Keratinocyte (primary cell): ENCODE measurements at regions not wholly inside any gene's neighbourhood (a gene's known extent, or its start where the extent isn't known, plus 50 kb on each side); places are given as distances from the start of the nearest gene placed in this dataset.

Experiments used
- DNase-seq: peaks from one replicate; pipeline ENCODE4 v3.0.0-alpha.2; 2011; ENCODE audit warnings: low read depth, missing footprints, low spot score
- FAIRE-seq: peaks from 2 replicates; lab custom pipeline; 2011; peaks lifted over from hg19 to GRCh38; lab: Jason Lieb, UNC
- H2AFZ ChIP-seq: 2 replicates; pipeline ENCODE4 v1.6.0; 2012; ENCODE audit warnings: low read length, control low read depth, inconsistent platforms; ENCODE audit not compliant: control insufficient read depth
- H3K27ac ChIP-seq: 2 replicates; pipeline ENCODE4 v1.5.1; 2011; ENCODE audit warnings: low read length; ENCODE audit not compliant: control insufficient read depth, insufficient read depth
- H3K27me3 ChIP-seq: 3 replicates; pipeline ENCODE4 v1.6.0; 2011; ENCODE audit warnings: low read length; ENCODE audit not compliant: control insufficient read depth, insufficient read depth; ENCODE audit errors: extremely low read depth
- H3K36me3 ChIP-seq, 2 experiments: 2 replicates in 1 of 2; 3 replicates in 1 of 2; pipeline ENCODE4 v1.5.1; 2011; ENCODE audit warnings: low read length in 2 of 2, mild to moderate bottlenecking in 1 of 2; ENCODE audit not compliant: control insufficient read depth in 2 of 2, insufficient read depth in 2 of 2; ENCODE audit errors: extremely low read depth in 1 of 2
- H3K4me1 ChIP-seq: 3 replicates; pipeline ENCODE4 v1.5.1; 2011; ENCODE audit warnings: low read length; ENCODE audit not compliant: control insufficient read depth, insufficient read depth; ENCODE audit errors: extremely low read depth
- H3K4me2 ChIP-seq: 3 replicates; pipeline ENCODE4 v1.6.0; 2011; ENCODE audit warnings: low read depth, low read length; ENCODE audit not compliant: control insufficient read depth, insufficient read depth; ENCODE audit errors: extremely low read depth
- H3K4me3 ChIP-seq, 3 experiments: fragments of 200-600 bp in 1 of 3; sonication (generic) in 1 of 3; 2 replicates in 2 of 3; 3 replicates in 1 of 3; pipeline ENCODE4 v1.5.1; 2011 to 2016; ENCODE audit warnings: low read length in 3 of 3, mild to moderate bottlenecking in 3 of 3, control low read depth in 2 of 3, inconsistent platforms in 1 of 3, low read depth in 1 of 3, mixed read lengths in 1 of 3, mixed run types in 1 of 3, moderate library complexity in 1 of 3; ENCODE audit not compliant: control insufficient read depth in 2 of 3, insufficient read depth in 2 of 3; ENCODE audit errors: extremely low read depth in 1 of 3
- H3K79me2 ChIP-seq: 2 replicates; pipeline ENCODE4 v1.6.0; 2012; ENCODE audit warnings: low read length; ENCODE audit not compliant: control insufficient read depth, insufficient read depth
- H3K9ac ChIP-seq: 3 replicates; pipeline ENCODE4 v1.6.0; 2011; ENCODE audit warnings: low read length; ENCODE audit not compliant: control insufficient read depth, insufficient read depth; ENCODE audit errors: extremely low read depth
- H3K9me1 ChIP-seq: 3 replicates; pipeline ENCODE4 v1.6.0; 2011; ENCODE audit warnings: low read length; ENCODE audit not compliant: control insufficient read depth, insufficient read depth; ENCODE audit errors: extremely low read depth
- H3K9me3 ChIP-seq: 2 replicates; pipeline ENCODE4 v1.5.1; 2012; ENCODE audit warnings: low read depth, low read length; ENCODE audit not compliant: control insufficient read depth
- H4K20me1 ChIP-seq: 3 replicates; pipeline ENCODE4 v1.6.0; 2011; ENCODE audit warnings: low read length; ENCODE audit not compliant: control insufficient read depth, insufficient read depth; ENCODE audit errors: extremely low read depth
- CTCF ChIP-seq, 3 experiments: IDR thresholded peaks in 1 of 3; conservative IDR thresholded peaks in 1 of 3; optimal IDR thresholded peaks in 1 of 3; 2 replicates in 2 of 3; 3 replicates in 1 of 3; pipeline versions ENCODE3 to v1.5.1; 2011; ENCODE audit warnings: low read length in 3 of 3, mild to moderate bottlenecking in 3 of 3, moderate library complexity in 2 of 3, control low read depth in 1 of 3, inconsistent platforms in 1 of 3; ENCODE audit not compliant: insufficient read depth in 2 of 3; ENCODE audit errors: extremely low read depth in 1 of 3
- EZH2 ChIP-seq: IDR thresholded peaks from one replicate; pipeline ENCODE4 v1.6.1; 2012; ENCODE audit warnings: inconsistent platforms, mild to moderate bottlenecking, low read length, moderate library complexity
- dilution Hi-C: fragments of 300-500 bp; cut with MboI; formaldehyde crosslinking; loops from one replicate; pipeline ENCODE4 v1.7.0; 2020; ENCODE audit warnings: low sequenced_read_pairs; ENCODE audit not compliant: extremely low pct_ligation_motif_present

GRCh38 chr1:75668813-75669212, 55.7 kb upstream of the ACADM start:
- no peaks in the 10 kb centered on the region for H3K9me3 ChIP-seq
- FAIRE-seq (no peak), DNase-seq (no peak)
- H3K9ac ChIP-seq, result no peak overlapping the region
- dilution Hi-C loops, result no loop called here
- no peak for TF ChIP-seq CTCF (optimal IDR thresholded peaks at IDR 0.05 in 1 of 3, IDR thresholded peaks at IDR 0.05 in 1 of 3, conservative IDR thresholded peaks at IDR 0.05 in 1 of 3; ENCODE audit: extremely low read depth in 1 of 3, insufficient read depth in 2 of 3, low read length in 3 of 3)
- TF ChIP-seq EZH2, result no peak
- no peaks in the 10 kb centered on the region for H3K36me3 ChIP-seq
- H2AFZ ChIP-seq, result no peak overlapping the region
- H3K79me2 ChIP-seq, result no peaks in the 10 kb centered on the region
- H4K20me1 ChIP-seq, result no peaks in the 10 kb centered on the region
- H3K4me3 ChIP-seq, result no peak overlapping the region
- no peaks in the 10 kb centered on the region for H3K27me3 ChIP-seq
- no peak overlapping the region for H3K27ac ChIP-seq
- H3K4me2 ChIP-seq, result no peak overlapping the region
- no peaks in the 10 kb centered on the region for H3K9me1 ChIP-seq
- H3K4me1 ChIP-seq, result peaks cover 12% of the 10 kb centered on the region

GRCh38 chr1:75671708-75672107, 52.8 kb upstream of the ACADM start:
- no peaks in the 10 kb centered on the region for H3K9me1 ChIP-seq
- no peak for DNase-seq
- H3K27ac ChIP-seq, result no peak overlapping the region
- H3K79me2 ChIP-seq, result no peaks in the 10 kb centered on the region
- no peaks in the 10 kb centered on the region for H3K9me3 ChIP-seq
- no peaks in the 10 kb centered on the region for H3K27me3 ChIP-seq
- no peak for FAIRE-seq
- no peak overlapping the region for H2AFZ ChIP-seq
- H4K20me1 ChIP-seq, result no peaks in the 10 kb centered on the region
- no peak for TF ChIP-seq EZH2
- no peak for TF ChIP-seq CTCF (optimal IDR thresholded peaks at IDR 0.05 in 1 of 3, IDR thresholded peaks at IDR 0.05 in 1 of 3, conservative IDR thresholded peaks at IDR 0.05 in 1 of 3; ENCODE audit: extremely low read depth in 1 of 3, insufficient read depth in 2 of 3, low read length in 3 of 3)
- H3K4me1 ChIP-seq, result peaks cover 12% of the 10 kb centered on the region
- no peaks in the 10 kb centered on the region for H3K36me3 ChIP-seq
- H3K4me3 ChIP-seq, result no peak overlapping the region
- H3K4me2 ChIP-seq, result no peak overlapping the region
- dilution Hi-C loops, result no loop called here
- H3K9ac ChIP-seq, result no peak overlapping the region
